ENCODE measurements at regions not wholly inside any gene's neighbourhood (a gene's known extent, or its start where the extent isn't known, plus 50 kb on each side); places are given as distances from the start of the nearest gene placed in this dataset.

DNA sequence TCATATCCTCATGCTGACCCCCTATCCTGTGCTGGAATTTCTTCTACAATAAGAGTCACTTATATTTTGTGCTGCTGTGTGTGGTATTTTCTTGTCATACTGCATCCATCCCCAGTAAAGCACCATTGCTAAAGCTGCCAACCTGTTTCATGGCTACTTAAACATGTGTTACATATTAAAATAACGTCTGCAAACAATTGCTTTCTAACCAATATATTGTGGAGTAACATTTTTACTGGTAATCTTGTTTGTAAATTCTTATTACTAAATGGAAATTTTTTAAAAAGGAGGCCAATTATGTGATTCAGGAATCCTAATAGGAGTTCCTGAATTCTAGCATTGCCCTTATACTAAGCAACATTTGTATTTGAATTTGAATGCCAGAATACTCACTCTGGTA lies 160.3 kb upstream of the VEGFC start:
- Mint-ChIP-seq H3K27me3 (no peaks in the 10 kb centered on the region), H3K4me1 (ENCODE audit: low read depth) (no peaks in the 10 kb centered on the region), H3K4me3 (no peak overlapping the region), H3K9me3 (peaks cover 6% of the 10 kb centered on the region), H3K27ac (no peak overlapping the region), H3K36me3 (ENCODE audit: low read depth) (no peaks in the 10 kb centered on the region)
- H3K27me3 ChIP-seq (ENCODE audit: control insufficient read depth in 1 of 2, insufficient read depth in 2 of 2, low read length in 2 of 2), result no peaks in the 10 kb centered on the region
- DNase-seq (no peak), ATAC-seq (ENCODE audit: poor library complexity) (no peak)
- TF ChIP-seq, protein P1, sequence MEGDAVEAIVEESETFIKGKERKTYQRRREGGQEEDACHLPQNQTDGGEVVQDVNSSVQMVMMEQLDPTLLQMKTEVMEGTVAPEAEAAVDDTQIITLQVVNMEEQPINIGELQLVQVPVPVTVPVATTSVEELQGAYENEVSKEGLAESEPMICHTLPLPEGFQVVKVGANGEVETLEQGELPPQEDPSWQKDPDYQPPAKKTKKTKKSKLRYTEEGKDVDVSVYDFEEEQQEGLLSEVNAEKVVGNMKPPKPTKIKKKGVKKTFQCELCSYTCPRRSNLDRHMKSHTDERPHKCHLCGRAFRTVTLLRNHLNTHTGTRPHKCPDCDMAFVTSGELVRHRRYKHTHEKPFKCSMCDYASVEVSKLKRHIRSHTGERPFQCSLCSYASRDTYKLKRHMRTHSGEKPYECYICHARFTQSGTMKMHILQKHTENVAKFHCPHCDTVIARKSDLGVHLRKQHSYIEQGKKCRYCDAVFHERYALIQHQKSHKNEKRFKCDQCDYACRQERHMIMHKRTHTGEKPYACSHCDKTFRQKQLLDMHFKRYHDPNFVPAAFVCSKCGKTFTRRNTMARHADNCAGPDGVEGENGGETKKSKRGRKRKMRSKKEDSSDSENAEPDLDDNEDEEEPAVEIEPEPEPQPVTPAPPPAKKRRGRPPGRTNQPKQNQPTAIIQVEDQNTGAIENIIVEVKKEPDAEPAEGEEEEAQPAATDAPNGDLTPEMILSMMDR (IDR thresholded peaks at IDR 0.05), result no peak
- no peak overlapping the region for H3K27ac ChIP-seq (ENCODE audit: low read depth in 1 of 2, low read length in 2 of 2)
- H3K4me3 ChIP-seq (ENCODE audit: low read length), result no peak overlapping the region
- ChIA-PET POLR2A (no interaction called here), CTCF (no interaction called here)
- intact Hi-C loops (cut with DNase I, micrococcal nuclease), result no loop called here
- H3K36me3 ChIP-seq (ENCODE audit: insufficient read depth, low read length), result no peaks in the 10 kb centered on the region
- no peaks in the 10 kb centered on the region for H3K4me1 ChIP-seq (ENCODE audit: insufficient read depth, low read length)
- H3K9me3 ChIP-seq (ENCODE audit: control insufficient read depth in 1 of 2, insufficient read depth in 1 of 2, low read length in 2 of 2), result no peaks in the 10 kb centered on the region

DNA sequence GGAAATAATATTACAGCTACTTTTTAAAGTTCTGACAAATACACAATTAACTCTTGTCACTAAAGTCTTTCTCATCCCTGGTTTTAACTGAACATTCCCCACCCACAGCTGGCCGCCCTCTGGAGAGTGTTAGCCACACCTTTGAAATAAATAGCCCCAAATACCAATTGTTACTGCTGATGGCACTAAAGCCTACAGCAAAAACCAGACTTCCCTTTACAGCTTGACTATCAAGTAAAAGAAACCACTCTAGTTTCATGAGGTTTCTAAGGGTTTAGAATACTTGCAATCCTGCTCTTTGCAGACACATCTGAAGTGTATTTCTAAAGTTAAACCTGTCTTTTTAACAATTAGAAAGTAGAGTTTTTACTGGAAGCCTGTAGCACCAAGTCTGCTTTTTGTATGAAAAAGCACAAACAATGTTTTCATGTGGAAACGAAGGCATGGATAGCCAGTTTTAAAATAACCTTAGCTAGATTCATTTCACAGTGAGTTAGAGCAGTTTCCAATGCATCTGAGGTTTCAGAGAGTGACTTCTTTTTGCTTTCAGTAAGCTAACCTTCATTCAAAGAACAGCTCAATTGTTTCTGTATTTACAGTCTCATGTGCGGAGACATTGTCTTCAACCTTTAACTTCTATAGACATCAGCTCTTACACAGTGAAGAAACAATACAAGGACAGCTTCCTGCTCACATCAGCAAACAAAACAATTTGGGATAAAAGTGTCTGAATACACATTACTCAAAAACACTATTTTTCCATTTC lies 164.8 kb upstream of the VEGFC start:
- no peaks in the 10 kb centered on the region for H3K9me3 ChIP-seq (ENCODE audit: control insufficient read depth in 1 of 2, insufficient read depth in 1 of 2, low read length in 2 of 2)
- H3K4me1 ChIP-seq (ENCODE audit: insufficient read depth, low read length), result no peaks in the 10 kb centered on the region
- TF ChIP-seq, protein P1 (IDR thresholded peaks at IDR 0.05), result no peak
- no peak overlapping the region for H3K27ac ChIP-seq (ENCODE audit: low read depth in 1 of 2, low read length in 2 of 2)
- H3K9me3 Mint-ChIP-seq, result peaks cover 6% of the 10 kb centered on the region
- H3K4me1 Mint-ChIP-seq (ENCODE audit: low read depth), result no peaks in the 10 kb centered on the region
- ChIA-PET POLR2A (no interaction called here), CTCF (no interaction called here)
- intact Hi-C loops (cut with DNase I, micrococcal nuclease), result no loop called here
- H3K27ac Mint-ChIP-seq, result no peak overlapping the region
- DNase-seq (no peak), ATAC-seq (ENCODE audit: poor library complexity) (no peak)
- H3K36me3 Mint-ChIP-seq (ENCODE audit: low read depth), result no peaks in the 10 kb centered on the region
- no peaks in the 10 kb centered on the region for H3K27me3 Mint-ChIP-seq
- H3K4me3 ChIP-seq (ENCODE audit: low read length), result no peak overlapping the region
- no peaks in the 10 kb centered on the region for H3K36me3 ChIP-seq (ENCODE audit: insufficient read depth, low read length)
- H3K4me3 Mint-ChIP-seq, result no peak overlapping the region
- H3K27me3 ChIP-seq (ENCODE audit: control insufficient read depth in 1 of 2, insufficient read depth in 2 of 2, low read length in 2 of 2), result no peaks in the 10 kb centered on the region

DNA sequence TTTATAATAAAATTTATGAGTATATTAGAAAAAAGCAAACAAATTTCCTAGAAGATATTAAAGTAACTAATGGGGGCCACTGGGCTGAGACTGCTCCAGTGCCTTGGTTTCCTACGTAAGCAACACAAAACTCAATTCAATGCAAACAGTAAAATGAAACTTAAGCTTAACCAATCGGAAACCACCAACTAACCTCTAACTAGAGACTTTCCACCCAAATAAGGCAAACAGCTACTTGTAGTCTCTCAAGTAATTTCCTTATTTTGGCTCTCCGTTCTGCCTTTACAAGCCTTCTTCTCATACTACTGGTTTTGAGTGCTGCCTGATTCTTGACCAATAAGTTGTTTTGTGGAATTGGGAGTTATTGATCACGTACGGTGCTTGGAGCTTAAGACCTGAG lies 167.3 kb upstream of the VEGFC start:
- H3K4me3 ChIP-seq (ENCODE audit: low read length), result no peak overlapping the region
- TF ChIP-seq, protein P1 (IDR thresholded peaks at IDR 0.05), result no peak
- no peak overlapping the region for H3K27ac Mint-ChIP-seq
- ChIA-PET POLR2A (no interaction called here), CTCF (no interaction called here)
- no peak overlapping the region for H3K27ac ChIP-seq (ENCODE audit: low read depth in 1 of 2, low read length in 2 of 2)
- no peaks in the 10 kb centered on the region for H3K9me3 ChIP-seq (ENCODE audit: control insufficient read depth in 1 of 2, insufficient read depth in 1 of 2, low read length in 2 of 2)
- no peak overlapping the region for H3K4me3 Mint-ChIP-seq
- H3K27me3 ChIP-seq (ENCODE audit: control insufficient read depth in 1 of 2, insufficient read depth in 2 of 2, low read length in 2 of 2), result no peaks in the 10 kb centered on the region
- H3K4me1 Mint-ChIP-seq (ENCODE audit: low read depth), result no peaks in the 10 kb centered on the region
- DNase-seq (no peak), ATAC-seq (ENCODE audit: poor library complexity) (no peak)
- peaks cover 6% of the 10 kb centered on the region for H3K9me3 Mint-ChIP-seq
- no peaks in the 10 kb centered on the region for H3K27me3 Mint-ChIP-seq
- no peaks in the 10 kb centered on the region for H3K36me3 ChIP-seq (ENCODE audit: insufficient read depth, low read length)
- H3K4me1 ChIP-seq (ENCODE audit: insufficient read depth, low read length), result no peaks in the 10 kb centered on the region
- intact Hi-C loops (cut with DNase I, micrococcal nuclease), result no loop called here
- no peaks in the 10 kb centered on the region for H3K36me3 Mint-ChIP-seq (ENCODE audit: low read depth)

Data from CD4-positive, alpha-beta T cell (primary cell).